ENCODE measurements at regions not wholly inside any gene's neighbourhood (a gene's known extent, or its start where the extent isn't known, plus 50 kb on each side); places are given as distances from the start of the nearest gene placed in this dataset.
"Not testable (repeated sequence)": the region's sequence is repeated elsewhere in the genome, so short reads cannot be mapped to it uniquely, and the experiment has no call there.

DNA sequence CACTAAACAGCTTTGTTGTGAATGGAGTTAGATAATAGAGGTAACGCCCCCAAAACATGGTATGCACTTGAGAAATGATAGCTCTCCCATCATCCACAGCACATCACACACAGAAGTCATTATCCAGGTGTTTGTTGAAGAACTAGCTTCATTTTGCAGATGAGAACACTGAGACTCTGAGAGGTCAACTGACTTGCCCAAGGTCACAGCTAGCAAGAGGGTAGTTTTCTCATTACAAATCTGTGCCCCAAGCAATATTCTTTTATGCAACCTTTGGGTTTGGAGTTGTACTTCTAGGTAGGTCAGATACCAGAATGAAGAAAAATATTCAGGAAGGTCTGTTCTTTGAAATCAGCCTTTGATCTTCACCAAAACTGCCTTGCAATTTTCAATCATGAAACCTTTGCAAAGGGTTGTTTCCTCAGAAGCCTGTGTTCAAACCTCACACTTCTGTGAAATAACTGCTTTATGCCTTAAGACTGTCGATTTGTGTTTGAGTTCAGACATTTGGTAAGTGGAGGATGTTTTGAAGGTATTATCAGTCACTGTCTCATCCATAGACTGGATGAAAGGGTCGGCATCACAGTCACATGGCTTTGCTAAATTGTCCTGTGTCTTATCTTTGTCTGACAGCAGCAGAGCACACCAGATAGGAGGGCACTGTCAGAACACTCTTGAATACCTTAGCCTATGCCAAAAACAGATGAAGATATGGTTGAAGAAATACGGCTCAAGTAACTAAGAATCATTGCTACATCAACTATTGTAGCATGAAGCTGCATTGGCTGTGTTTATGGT, 233.2 kb upstream of the BTG1 start:
- Histone ChIP-seq H3K4me1 (ENCODE audit: control insufficient read depth, insufficient read depth, low read length, poor library complexity, severe bottlenecking) (peaks cover 16% of the 10 kb centered on the region), H3K27me3 (replicated peaks; ENCODE audit: control insufficient read depth, insufficient read depth, low read length, poor library complexity, severe bottlenecking) (no peaks in the 10 kb centered on the region), H3K27ac (ENCODE audit: insufficient read depth, low read length, poor library complexity, severe bottlenecking) (peak overlapping the region; percentile 52), H3K36me3 (ENCODE audit: control insufficient read depth, insufficient read depth, low read length) (no peaks in the 10 kb centered on the region), H3K9me3 (ENCODE audit: control insufficient read depth, low read length) (no peaks in the 10 kb centered on the region), H3K4me3 (ENCODE audit: insufficient read depth, low read depth, low read length, poor library complexity, severe bottlenecking) (no peak overlapping the region)
- DNase-seq = no peak

DNA sequence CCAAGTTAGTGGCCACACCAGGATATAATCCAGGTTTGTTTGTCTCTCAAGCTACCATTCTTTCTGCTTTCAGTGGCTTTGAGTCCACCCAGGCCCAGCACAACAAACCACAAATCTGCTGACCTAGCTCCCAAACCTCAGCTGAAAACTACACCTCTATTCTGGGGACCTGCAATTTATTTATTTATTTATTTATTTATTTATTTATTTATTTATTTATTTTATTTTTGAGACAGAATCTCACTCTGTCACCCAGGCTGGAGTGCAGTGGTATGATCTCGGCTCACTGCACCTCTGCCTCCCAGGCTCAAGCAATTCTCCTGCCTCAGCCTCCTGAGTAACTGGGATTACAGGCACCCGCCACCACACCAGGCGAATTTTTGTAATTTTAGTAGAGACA, 229.9 kb upstream of the BTG1 start:
- not testable (repeated sequence) for H3K27ac ChIP-seq (ENCODE audit: insufficient read depth, low read length, poor library complexity, severe bottlenecking); H3K36me3 ChIP-seq (ENCODE audit: control insufficient read depth, insufficient read depth, low read length); H3K9me3 ChIP-seq (ENCODE audit: control insufficient read depth, low read length); DNase-seq; H3K4me3 ChIP-seq (ENCODE audit: insufficient read depth, low read depth, low read length, poor library complexity, severe bottlenecking); H3K27me3 ChIP-seq (replicated peaks; ENCODE audit: control insufficient read depth, insufficient read depth, low read length, poor library complexity, severe bottlenecking)
- H3K4me1 ChIP-seq (ENCODE audit: control insufficient read depth, insufficient read depth, low read length, poor library complexity, severe bottlenecking) = peaks cover 16% of the 10 kb centered on the region

DNA sequence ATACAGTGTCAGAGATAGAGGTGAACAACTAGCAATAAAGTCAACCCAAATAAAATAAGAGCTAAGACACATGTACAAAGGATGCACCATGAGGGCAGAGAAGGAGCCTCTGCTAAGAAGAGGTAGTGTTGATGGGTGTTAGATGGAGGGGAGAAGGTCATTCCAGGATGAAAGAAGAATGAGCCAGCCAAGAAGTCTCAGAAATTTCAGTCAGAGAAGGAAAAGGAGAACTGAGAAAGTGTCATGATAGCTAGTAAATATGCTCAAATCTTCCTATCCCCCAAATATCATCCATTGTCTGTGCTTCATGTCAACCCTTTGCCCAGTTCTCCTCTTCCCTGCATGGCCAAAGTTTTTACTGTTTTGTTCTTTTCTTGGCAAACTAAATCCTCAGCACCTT, 225.2 kb upstream of the BTG1 start:
- H3K9me3 ChIP-seq (ENCODE audit: control insufficient read depth, low read length) = no peaks in the 10 kb centered on the region
- H3K36me3 ChIP-seq (ENCODE audit: control insufficient read depth, insufficient read depth, low read length) = no peaks in the 10 kb centered on the region
- no peaks in the 10 kb centered on the region for H3K4me1 ChIP-seq (ENCODE audit: control insufficient read depth, insufficient read depth, low read length, poor library complexity, severe bottlenecking)
- no peak overlapping the region for H3K27ac ChIP-seq (ENCODE audit: insufficient read depth, low read length, poor library complexity, severe bottlenecking)
- no peak overlapping the region for H3K4me3 ChIP-seq (ENCODE audit: insufficient read depth, low read depth, low read length, poor library complexity, severe bottlenecking)
- H3K27me3 ChIP-seq (replicated peaks; ENCODE audit: control insufficient read depth, insufficient read depth, low read length, poor library complexity, severe bottlenecking) = no peaks in the 10 kb centered on the region
- no peak for DNase-seq

GRCh38 chr12:92369636-92370035, 224.0 kb upstream of the BTG1 start:
- Histone ChIP-seq H3K27ac (ENCODE audit: insufficient read depth, low read length, poor library complexity, severe bottlenecking) (no peak overlapping the region), H3K4me1 (ENCODE audit: control insufficient read depth, insufficient read depth, low read length, poor library complexity, severe bottlenecking) (peaks cover 2% of the 10 kb centered on the region)

DNA sequence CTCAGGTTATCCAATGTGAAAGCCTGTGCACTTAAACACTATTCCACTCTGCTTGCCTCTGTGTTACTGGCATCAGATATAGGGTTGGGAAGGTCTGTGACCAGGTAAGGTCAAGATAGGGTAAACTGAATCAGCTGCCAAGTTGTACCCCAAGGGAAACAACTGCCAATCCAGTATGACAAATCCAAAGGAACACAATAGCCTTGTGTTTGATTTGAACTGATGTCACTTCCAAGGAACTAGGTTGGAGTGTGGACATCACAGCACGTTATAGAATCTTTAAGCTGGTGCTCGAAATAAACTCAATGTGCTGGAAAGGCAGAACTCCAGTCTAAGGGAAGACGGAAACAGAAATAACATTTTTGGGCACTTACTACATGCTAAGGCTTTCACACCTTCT, 223.4 kb upstream of the BTG1 start:
- Histone ChIP-seq H3K27me3 (replicated peaks; ENCODE audit: control insufficient read depth, insufficient read depth, low read length, poor library complexity, severe bottlenecking) (no peaks in the 10 kb centered on the region), H3K27ac (ENCODE audit: insufficient read depth, low read length, poor library complexity, severe bottlenecking) (no peak overlapping the region), H3K36me3 (ENCODE audit: control insufficient read depth, insufficient read depth, low read length) (no peaks in the 10 kb centered on the region), H3K9me3 (ENCODE audit: control insufficient read depth, low read length) (no peaks in the 10 kb centered on the region), H3K4me3 (ENCODE audit: insufficient read depth, low read depth, low read length, poor library complexity, severe bottlenecking) (no peak overlapping the region), H3K4me1 (ENCODE audit: control insufficient read depth, insufficient read depth, low read length, poor library complexity, severe bottlenecking) (peaks cover 6% of the 10 kb centered on the region)
- DNase-seq = no peak

More at GRCh38 chr12:92369636-92370035, 224.0 kb upstream of the BTG1 start:
- Histone ChIP-seq H3K4me3 (ENCODE audit: insufficient read depth, low read depth, low read length, poor library complexity, severe bottlenecking) (no peak overlapping the region), H3K36me3 (ENCODE audit: control insufficient read depth, insufficient read depth, low read length) (no peaks in the 10 kb centered on the region), H3K27me3 (replicated peaks; ENCODE audit: control insufficient read depth, insufficient read depth, low read length, poor library complexity, severe bottlenecking) (no peaks in the 10 kb centered on the region), H3K9me3 (ENCODE audit: control insufficient read depth, low read length) (no peaks in the 10 kb centered on the region)
- DNase-seq = no peak

DNA sequence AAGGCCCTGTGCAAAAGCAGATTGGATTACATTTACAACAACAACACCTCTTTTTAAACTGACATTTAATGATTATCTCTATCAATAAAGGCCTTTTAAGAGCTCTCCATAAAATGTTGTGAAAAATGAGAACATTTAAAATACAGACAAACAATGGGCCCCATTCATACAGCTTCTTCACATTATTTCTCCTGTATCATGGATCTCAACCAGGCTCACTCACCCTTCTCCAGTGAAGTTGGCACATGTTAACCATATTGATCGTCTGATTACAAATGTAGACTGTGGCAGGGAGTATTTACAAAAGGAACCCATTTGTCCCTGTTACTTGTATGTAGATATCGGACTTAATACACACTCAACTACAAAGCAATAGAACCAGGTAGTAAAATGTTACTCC, 220.2 kb upstream of the BTG1 start:
- Histone ChIP-seq H3K9me3 (ENCODE audit: control insufficient read depth, low read length) (peaks cover 5% of the 10 kb centered on the region), H3K27ac (ENCODE audit: insufficient read depth, low read length, poor library complexity, severe bottlenecking) (no peak overlapping the region), H3K27me3 (replicated peaks; ENCODE audit: control insufficient read depth, insufficient read depth, low read length, poor library complexity, severe bottlenecking) (no peaks in the 10 kb centered on the region), H3K4me1 (ENCODE audit: control insufficient read depth, insufficient read depth, low read length, poor library complexity, severe bottlenecking) (peaks cover 24% of the 10 kb centered on the region), H3K4me3 (ENCODE audit: insufficient read depth, low read depth, low read length, poor library complexity, severe bottlenecking) (no peak overlapping the region), H3K36me3 (ENCODE audit: control insufficient read depth, insufficient read depth, low read length) (no peaks in the 10 kb centered on the region)
- no peak for DNase-seq

GRCh38 chr12:92365333-92365732, 219.7 kb upstream of the BTG1 start:
- Histone ChIP-seq H3K27me3 (replicated peaks; ENCODE audit: control insufficient read depth, insufficient read depth, low read length, poor library complexity, severe bottlenecking) (no peaks in the 10 kb centered on the region), H3K27ac (ENCODE audit: insufficient read depth, low read length, poor library complexity, severe bottlenecking) (no peak overlapping the region), H3K4me3 (ENCODE audit: insufficient read depth, low read depth, low read length, poor library complexity, severe bottlenecking) (no peak overlapping the region), H3K9me3 (ENCODE audit: control insufficient read depth, low read length) (peaks cover 10% of the 10 kb centered on the region), H3K4me1 (ENCODE audit: control insufficient read depth, insufficient read depth, low read length, poor library complexity, severe bottlenecking) (peaks cover 24% of the 10 kb centered on the region), H3K36me3 (ENCODE audit: control insufficient read depth, insufficient read depth, low read length) (no peaks in the 10 kb centered on the region)
- no peak for DNase-seq

DNA sequence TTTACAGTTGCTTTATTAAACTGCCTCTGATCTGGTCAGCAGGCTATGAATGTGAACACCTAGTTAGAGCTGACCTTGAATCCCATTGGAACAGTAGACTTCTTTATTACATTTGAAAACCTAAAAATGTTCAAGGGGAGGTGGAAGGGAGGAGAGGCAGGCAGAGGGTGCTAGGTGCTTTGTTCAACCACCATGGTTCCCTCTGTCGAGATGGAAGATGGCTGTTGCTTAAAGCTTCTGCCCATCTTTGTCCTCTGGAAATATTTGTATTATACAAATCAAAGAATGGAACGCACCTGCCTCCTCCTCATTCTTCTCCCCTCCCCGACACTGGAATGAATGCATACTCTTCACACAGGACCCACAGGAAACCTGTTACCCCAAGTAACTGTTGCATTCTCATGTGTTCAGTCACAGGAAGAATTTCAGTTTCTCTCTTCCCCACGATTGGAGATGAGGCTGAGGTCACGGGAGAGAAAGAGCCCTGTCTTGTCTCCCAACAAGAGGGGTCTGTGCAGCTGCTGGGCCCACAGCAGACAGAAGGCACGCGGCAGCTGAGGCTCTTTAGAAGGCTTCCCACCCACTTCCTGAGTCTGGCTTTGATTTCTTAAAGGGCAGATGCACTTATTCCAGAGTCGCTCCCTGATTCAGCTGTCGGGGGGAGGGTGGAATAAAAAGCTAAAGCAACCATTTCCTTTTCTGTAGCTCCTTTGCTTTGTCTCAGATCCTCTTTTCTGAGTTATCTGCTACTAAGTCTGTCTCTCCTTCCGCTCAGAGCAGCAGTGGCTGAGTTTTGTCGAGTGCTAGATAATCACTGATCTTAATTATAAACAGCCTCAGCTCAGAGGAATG, 217.9 kb upstream of the BTG1 start:
- Histone ChIP-seq H3K27ac (ENCODE audit: insufficient read depth, low read length, poor library complexity, severe bottlenecking) (peak overlapping the region; percentile 58), H3K27me3 (replicated peaks; ENCODE audit: control insufficient read depth, insufficient read depth, low read length, poor library complexity, severe bottlenecking) (no peaks in the 10 kb centered on the region), H3K4me3 (ENCODE audit: insufficient read depth, low read depth, low read length, poor library complexity, severe bottlenecking) (peak overlapping the region; percentile 1), H3K4me1 (ENCODE audit: control insufficient read depth, insufficient read depth, low read length, poor library complexity, severe bottlenecking) (peaks cover 27% of the 10 kb centered on the region), H3K36me3 (ENCODE audit: control insufficient read depth, insufficient read depth, low read length) (no peaks in the 10 kb centered on the region), H3K9me3 (ENCODE audit: control insufficient read depth, low read length) (peaks cover 14% of the 10 kb centered on the region)
- DNase-seq = peak; percentile 17 to 34 (median 25)

- peaks cover 27% of the 10 kb centered on the region for H3K4me1 ChIP-seq (ENCODE audit: control insufficient read depth, insufficient read depth, low read length, poor library complexity, severe bottlenecking)
- no peaks in the 10 kb centered on the region for H3K27me3 ChIP-seq (replicated peaks; ENCODE audit: control insufficient read depth, insufficient read depth, low read length, poor library complexity, severe bottlenecking)
- DNase-seq = no peak
- H3K9me3 ChIP-seq (ENCODE audit: control insufficient read depth, low read length) = peaks cover 14% of the 10 kb centered on the region
- H3K36me3 ChIP-seq (ENCODE audit: control insufficient read depth, insufficient read depth, low read length) = no peaks in the 10 kb centered on the region
- peak overlapping the region; percentile 58 for H3K27ac ChIP-seq (ENCODE audit: insufficient read depth, low read length, poor library complexity, severe bottlenecking)
- no peak overlapping the region for H3K4me3 ChIP-seq (ENCODE audit: insufficient read depth, low read depth, low read length, poor library complexity, severe bottlenecking)
Measured at GRCh38 chr12:92362785-92363184, 217.1 kb upstream of the BTG1 start.

- no peaks in the 10 kb centered on the region for H3K36me3 ChIP-seq (ENCODE audit: control insufficient read depth, insufficient read depth, low read length)
- no peak overlapping the region for H3K4me3 ChIP-seq (ENCODE audit: insufficient read depth, low read depth, low read length, poor library complexity, severe bottlenecking)
- H3K4me1 ChIP-seq (ENCODE audit: control insufficient read depth, insufficient read depth, low read length, poor library complexity, severe bottlenecking) = peaks cover 27% of the 10 kb centered on the region
- H3K27me3 ChIP-seq (replicated peaks; ENCODE audit: control insufficient read depth, insufficient read depth, low read length, poor library complexity, severe bottlenecking) = no peaks in the 10 kb centered on the region
- H3K9me3 ChIP-seq (ENCODE audit: control insufficient read depth, low read length) = peaks cover 14% of the 10 kb centered on the region
- peak overlapping the region; percentile 58 for H3K27ac ChIP-seq (ENCODE audit: insufficient read depth, low read length, poor library complexity, severe bottlenecking)
- DNase-seq = no peak
Measured at GRCh38 chr12:92362126-92362525, 216.5 kb upstream of the BTG1 start.

Data from effector memory CD4-positive, alpha-beta T cell (primary cell).